Keratinocyte (primary cell): ENCODE measurements at regions not wholly inside any gene's neighbourhood (a gene's known extent, or its start where the extent isn't known, plus 50 kb on each side); places are given as distances from the start of the nearest gene placed in this dataset.

Experiments
- DNase-seq: peaks from one replicate; pipeline ENCODE4 v3.0.0-alpha.2; 2011; ENCODE audit warnings: low read depth, missing footprints, low spot score
- FAIRE-seq: peaks from 2 replicates; lab custom pipeline; 2011; peaks lifted over from hg19 to GRCh38; lab: Jason Lieb, UNC
- H2AFZ ChIP-seq: 2 replicates; pipeline ENCODE4 v1.6.0; 2012; ENCODE audit warnings: low read length, control low read depth, inconsistent platforms; ENCODE audit not compliant: control insufficient read depth
- H3K27ac ChIP-seq: 2 replicates; pipeline ENCODE4 v1.5.1; 2011; ENCODE audit warnings: low read length; ENCODE audit not compliant: control insufficient read depth, insufficient read depth
- H3K27me3 ChIP-seq: 3 replicates; pipeline ENCODE4 v1.6.0; 2011; ENCODE audit warnings: low read length; ENCODE audit not compliant: control insufficient read depth, insufficient read depth; ENCODE audit errors: extremely low read depth
- H3K36me3 ChIP-seq, 2 experiments: 2 replicates in 1 of 2; 3 replicates in 1 of 2; pipeline ENCODE4 v1.5.1; 2011; ENCODE audit warnings: low read length in 2 of 2, mild to moderate bottlenecking in 1 of 2; ENCODE audit not compliant: control insufficient read depth in 2 of 2, insufficient read depth in 2 of 2; ENCODE audit errors: extremely low read depth in 1 of 2
- H3K4me1 ChIP-seq: 3 replicates; pipeline ENCODE4 v1.5.1; 2011; ENCODE audit warnings: low read length; ENCODE audit not compliant: control insufficient read depth, insufficient read depth; ENCODE audit errors: extremely low read depth
- H3K4me2 ChIP-seq: 3 replicates; pipeline ENCODE4 v1.6.0; 2011; ENCODE audit warnings: low read depth, low read length; ENCODE audit not compliant: control insufficient read depth, insufficient read depth; ENCODE audit errors: extremely low read depth
- H3K4me3 ChIP-seq, 3 experiments: fragments of 200-600 bp in 1 of 3; sonication (generic) in 1 of 3; 2 replicates in 2 of 3; 3 replicates in 1 of 3; pipeline ENCODE4 v1.5.1; 2011 to 2016; ENCODE audit warnings: low read length in 3 of 3, mild to moderate bottlenecking in 3 of 3, control low read depth in 2 of 3, inconsistent platforms in 1 of 3, low read depth in 1 of 3, mixed read lengths in 1 of 3, mixed run types in 1 of 3, moderate library complexity in 1 of 3; ENCODE audit not compliant: control insufficient read depth in 2 of 3, insufficient read depth in 2 of 3; ENCODE audit errors: extremely low read depth in 1 of 3
- H3K79me2 ChIP-seq: 2 replicates; pipeline ENCODE4 v1.6.0; 2012; ENCODE audit warnings: low read length; ENCODE audit not compliant: control insufficient read depth, insufficient read depth
- H3K9ac ChIP-seq: 3 replicates; pipeline ENCODE4 v1.6.0; 2011; ENCODE audit warnings: low read length; ENCODE audit not compliant: control insufficient read depth, insufficient read depth; ENCODE audit errors: extremely low read depth
- H3K9me1 ChIP-seq: 3 replicates; pipeline ENCODE4 v1.6.0; 2011; ENCODE audit warnings: low read length; ENCODE audit not compliant: control insufficient read depth, insufficient read depth; ENCODE audit errors: extremely low read depth
- H3K9me3 ChIP-seq: 2 replicates; pipeline ENCODE4 v1.5.1; 2012; ENCODE audit warnings: low read depth, low read length; ENCODE audit not compliant: control insufficient read depth
- H4K20me1 ChIP-seq: 3 replicates; pipeline ENCODE4 v1.6.0; 2011; ENCODE audit warnings: low read length; ENCODE audit not compliant: control insufficient read depth, insufficient read depth; ENCODE audit errors: extremely low read depth
- CTCF ChIP-seq, 3 experiments: IDR thresholded peaks in 1 of 3; conservative IDR thresholded peaks in 1 of 3; optimal IDR thresholded peaks in 1 of 3; 2 replicates in 2 of 3; 3 replicates in 1 of 3; pipeline versions ENCODE3 to v1.5.1; 2011; ENCODE audit warnings: low read length in 3 of 3, mild to moderate bottlenecking in 3 of 3, moderate library complexity in 2 of 3, control low read depth in 1 of 3, inconsistent platforms in 1 of 3; ENCODE audit not compliant: insufficient read depth in 2 of 3; ENCODE audit errors: extremely low read depth in 1 of 3
- EZH2 ChIP-seq: IDR thresholded peaks from one replicate; pipeline ENCODE4 v1.6.1; 2012; ENCODE audit warnings: inconsistent platforms, mild to moderate bottlenecking, low read length, moderate library complexity
- dilution Hi-C: fragments of 300-500 bp; cut with MboI; formaldehyde crosslinking; loops from one replicate; pipeline ENCODE4 v1.7.0; 2020; ENCODE audit warnings: low sequenced_read_pairs; ENCODE audit not compliant: extremely low pct_ligation_motif_present

- Histone ChIP-seq H4K20me1 (no peaks in the 10 kb centered on the region), H3K9me3 (no peaks in the 10 kb centered on the region), H3K36me3 (no peaks in the 10 kb centered on the region), H3K27ac (no peak overlapping the region), H3K9ac (no peak overlapping the region), H2AFZ (no peak overlapping the region), H3K4me1 (no peaks in the 10 kb centered on the region), H3K9me1 (no peaks in the 10 kb centered on the region), H3K4me2 (no peak overlapping the region), H3K27me3 (no peaks in the 10 kb centered on the region), H3K4me3 (no peak overlapping the region), H3K79me2 (no peaks in the 10 kb centered on the region)
- FAIRE-seq: no peak
- TF ChIP-seq EZH2 (no peak), CTCF (optimal IDR thresholded peaks at IDR 0.05 in 1 of 3, IDR thresholded peaks at IDR 0.05 in 1 of 3, conservative IDR thresholded peaks at IDR 0.05 in 1 of 3; ENCODE audit: extremely low read depth in 1 of 3, insufficient read depth in 2 of 3, low read length in 3 of 3) (no peak)
- DNase-seq: no peak
- dilution Hi-C loops: no loop called here
These were observed 104.6 kb upstream of the CACNA2D1 start for GRCh38 chr7:82548141-82548688.

- H3K4me1 ChIP-seq: no peaks in the 10 kb centered on the region
- no peak overlapping the region for H3K27ac ChIP-seq
- H4K20me1 ChIP-seq: no peaks in the 10 kb centered on the region
- no peaks in the 10 kb centered on the region for H3K9me3 ChIP-seq
- FAIRE-seq: no peak
- no peak overlapping the region for H3K9ac ChIP-seq
- TF ChIP-seq EZH2 (no peak), CTCF (optimal IDR thresholded peaks at IDR 0.05 in 1 of 3, IDR thresholded peaks at IDR 0.05 in 1 of 3, conservative IDR thresholded peaks at IDR 0.05 in 1 of 3; ENCODE audit: extremely low read depth in 1 of 3, insufficient read depth in 2 of 3, low read length in 3 of 3) (no peak)
- H3K4me3 ChIP-seq: no peak overlapping the region
- dilution Hi-C loops: no loop called here
- H3K79me2 ChIP-seq: no peaks in the 10 kb centered on the region
- H2AFZ ChIP-seq: no peak overlapping the region
- DNase-seq: no peak
- no peak overlapping the region for H3K4me2 ChIP-seq
- H3K9me1 ChIP-seq: no peaks in the 10 kb centered on the region
- H3K27me3 ChIP-seq: no peaks in the 10 kb centered on the region
- H3K36me3 ChIP-seq: no peaks in the 10 kb centered on the region
These were observed 99.1 kb upstream of the CACNA2D1 start for GRCh38 chr7:82542665-82543064.
